NB4 (cell line): ENCODE measurements at regions not wholly inside any gene's neighbourhood (a gene's known extent, or its start where the extent isn't known, plus 50 kb on each side); places are given as distances from the start of the nearest gene placed in this dataset.
"Not testable (repeated sequence)": the region's sequence is repeated elsewhere in the genome, so short reads cannot be mapped to it uniquely, and the experiment has no call there.

Experiments used
- DNase-seq: peaks from one replicate; pipeline ENCODE4 v3.0.0; 2010; ENCODE audit warnings: low read depth
- H3K4me3 ChIP-seq: one replicate; pipeline ENCODE4 v1.5.1; 2011; ENCODE audit warnings: mild to moderate bottlenecking, low read depth, low read length, moderate library complexity
- CTCF ChIP-seq: IDR thresholded peaks from one replicate; pipeline ENCODE4 v1.5.1; 2012; ENCODE audit warnings: low read depth, low read length
- MAX ChIP-seq: IDR thresholded peaks from 2 replicates; pipeline ENCODE4 v1.6.1; 2011; ENCODE audit warnings: low read depth, low read length
- MYC ChIP-seq: IDR thresholded peaks from 2 replicates; pipeline ENCODE4 v1.6.1; 2011; ENCODE audit warnings: low read depth, low read length
- POLR2A ChIP-seq: IDR thresholded peaks from 2 replicates; pipeline ENCODE4 v1.6.1; 2011; ENCODE audit warnings: mild to moderate bottlenecking; ENCODE audit not compliant: insufficient read length; ENCODE audit errors: extremely low read depth

- no peak for TF ChIP-seq MYC
- TF ChIP-seq POLR2A, result no peak
- no peak for TF ChIP-seq CTCF
- no peak for TF ChIP-seq MAX
- no peak for DNase-seq
- no peak overlapping the region for H3K4me3 ChIP-seq
Observed at GRCh38 chr5:102678267-102679058, 76.6 kb upstream of the PAM start.

GRCh38 chr5:102681403-102681983, 73.6 kb upstream of the PAM start:
- no peak for TF ChIP-seq POLR2A
- peak; percentile 77 for TF ChIP-seq CTCF
- DNase-seq, result peak; percentile 60

DNA sequence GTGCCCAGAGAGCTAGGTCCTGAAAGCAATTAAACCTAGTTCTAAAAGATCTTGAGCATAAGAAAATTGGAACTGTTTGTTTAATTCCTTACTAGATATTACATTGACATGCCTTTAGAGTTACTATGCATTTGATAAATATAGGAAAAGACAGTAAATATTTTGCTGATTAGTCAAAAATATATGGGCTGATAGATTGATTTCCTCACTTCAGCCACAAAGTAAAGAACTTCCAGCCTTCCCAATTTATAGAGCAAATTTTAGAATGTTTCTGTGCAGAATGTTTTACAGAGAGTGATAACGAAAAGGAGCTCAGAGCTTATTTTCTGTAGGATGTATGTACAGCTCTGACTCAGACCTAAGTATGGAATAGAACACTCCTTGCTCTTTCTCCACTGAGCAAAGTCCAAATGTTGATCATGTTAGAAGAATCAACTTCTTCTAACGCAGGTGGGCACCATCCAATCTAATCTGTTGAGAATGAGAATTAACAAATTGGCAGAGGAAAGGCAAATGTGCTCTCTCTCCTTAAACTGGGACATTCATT, 72.9 kb upstream of the PAM start:
- no peak for DNase-seq
- no peak overlapping the region for H3K4me3 ChIP-seq
- TF ChIP-seq MYC (no peak), MAX (no peak), POLR2A (no peak), CTCF (no peak)

More at GRCh38 chr5:102681403-102681983, 73.6 kb upstream of the PAM start:
- no peak overlapping the region for H3K4me3 ChIP-seq

DNA sequence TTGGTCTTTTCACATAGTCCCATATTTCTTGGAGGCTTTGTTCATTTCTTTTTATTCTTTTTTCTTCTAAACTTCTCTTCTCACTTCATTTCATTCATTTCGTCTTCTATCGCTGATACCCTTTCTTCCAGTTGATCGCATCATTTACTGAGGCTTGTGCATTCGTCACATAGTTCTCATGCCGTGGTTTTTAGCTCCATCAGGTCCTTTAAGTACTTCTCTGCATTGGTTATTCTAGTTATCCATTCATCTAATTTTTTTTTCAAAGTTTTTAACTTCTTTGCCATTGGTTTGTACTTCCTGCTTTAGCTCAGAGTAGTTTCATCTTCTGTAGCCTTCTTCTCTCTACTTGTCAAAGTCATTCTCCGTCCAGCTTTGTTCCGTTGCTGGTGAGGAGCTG, 67.0 kb upstream of the PAM start:
- DNase-seq, H3K4me3 ChIP-seq: not testable (repeated sequence)

DNA sequence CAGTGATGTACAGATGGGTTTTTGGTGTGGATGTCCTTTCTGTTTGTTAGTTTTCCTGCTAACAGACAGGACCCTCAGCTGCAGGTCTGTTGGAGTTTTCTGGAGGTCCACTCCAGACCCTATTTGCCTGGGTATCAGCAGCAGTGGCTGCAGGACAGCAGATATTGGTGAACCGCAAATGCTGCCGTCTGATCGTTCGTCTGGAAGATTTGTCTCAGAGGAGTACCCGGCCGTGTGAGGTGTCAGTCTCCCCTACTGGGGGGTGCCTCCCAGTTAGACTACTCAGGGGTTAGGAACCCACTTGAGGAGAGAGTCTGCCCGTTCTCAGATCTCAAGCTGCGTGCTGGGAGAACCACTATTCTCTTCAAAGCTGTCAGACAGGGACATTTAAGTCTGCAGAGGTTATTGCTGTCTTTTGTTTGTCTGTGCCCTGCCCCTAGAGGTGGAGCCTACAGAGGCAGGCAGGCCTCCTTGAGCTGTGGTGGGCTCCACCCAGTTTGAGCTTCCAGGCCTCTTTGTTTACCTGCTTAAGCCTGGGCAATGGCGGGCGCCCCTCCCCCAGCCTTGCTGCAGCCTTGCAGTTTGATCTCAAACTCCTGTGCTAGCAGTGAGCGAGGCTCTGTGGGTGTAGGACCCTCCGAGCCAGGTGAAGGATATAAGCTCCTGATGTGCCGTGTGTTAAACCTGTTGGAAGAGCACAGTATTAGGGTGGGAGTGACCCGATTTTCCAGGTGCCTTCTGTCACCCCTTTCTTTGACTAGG, 66.3 kb upstream of the PAM start:
- H3K4me3 ChIP-seq, DNase-seq: not testable (repeated sequence)

DNA sequence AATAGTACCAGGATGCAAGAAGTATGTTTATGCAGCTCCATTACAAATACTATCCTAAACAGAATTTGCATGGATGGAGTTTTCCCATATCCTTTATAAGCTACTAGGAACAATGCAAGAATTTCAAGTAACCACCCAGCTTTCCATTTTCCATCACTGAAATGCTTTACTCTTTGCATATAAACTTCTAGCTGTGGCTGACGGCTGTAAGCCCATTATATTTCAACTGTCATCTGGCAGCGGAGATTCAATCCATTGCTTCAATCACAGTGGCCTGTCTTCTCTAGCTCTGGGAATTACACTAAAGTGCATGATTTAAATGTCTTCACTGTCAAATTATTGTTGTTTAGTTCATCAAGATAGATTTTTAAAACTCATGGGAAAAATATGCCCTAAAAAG, 64.2 kb upstream of the PAM start:
- DNase-seq, result no peak
- TF ChIP-seq MAX, result no peak
- no peak for TF ChIP-seq POLR2A
- TF ChIP-seq MYC, result no peak
- TF ChIP-seq CTCF, result no peak
- no peak overlapping the region for H3K4me3 ChIP-seq
